NCI-H2196 (cell line): ENCODE measurements at regions not wholly inside any gene's neighbourhood (a gene's known extent, or its start where the extent isn't known, plus 50 kb on each side); places are given as distances from the start of the nearest gene placed in this dataset.

Experiments used
- DNase-seq: peaks from one replicate; lab custom pipeline; 2025; ENCODE audit not compliant: unreplicated experiment; lab: John Stamatoyannopoulos, UW

- DNase-seq = no peak
These were observed 63.5 kb upstream of the FOXN2 start for GRCh38 chr2:48250943-48251342.

DNA sequence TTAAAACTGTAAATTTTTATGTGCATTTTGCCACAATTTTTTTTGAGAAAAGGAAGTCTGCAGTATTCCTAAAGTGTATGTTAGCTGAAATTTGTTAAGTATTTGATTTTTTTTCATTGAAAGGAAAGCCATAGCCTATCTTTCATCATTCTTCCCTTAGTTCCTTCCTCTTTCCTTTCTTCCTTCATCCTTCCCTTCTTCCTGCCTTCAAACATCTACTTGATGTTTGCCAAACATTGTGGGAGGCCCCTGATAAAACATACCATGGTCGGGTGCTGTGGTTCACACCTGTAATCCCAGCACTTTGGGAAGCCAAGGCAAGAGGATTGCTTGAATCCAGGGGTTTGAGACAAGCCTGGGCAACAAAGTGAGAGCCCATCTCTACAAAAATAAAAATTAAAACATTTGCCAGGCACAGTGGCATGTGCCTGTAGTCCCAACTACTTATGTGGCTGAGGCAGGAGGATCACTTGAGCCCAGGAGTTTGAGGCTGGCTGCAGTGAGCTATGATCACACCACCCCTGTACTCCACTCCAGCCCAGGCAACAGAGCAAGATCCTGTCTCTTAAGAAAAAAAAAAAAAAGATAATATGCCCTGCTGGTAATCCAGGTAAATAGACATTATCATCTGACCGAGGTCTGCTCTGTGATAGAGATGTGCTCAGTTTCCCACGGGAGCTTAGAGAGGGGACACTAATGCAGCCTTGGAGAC, 62.9 kb upstream of the FOXN2 start:
- no peak for DNase-seq

GRCh38 chr2:48253301-48253700, 61.2 kb upstream of the FOXN2 start:
- no peak for DNase-seq

DNA sequence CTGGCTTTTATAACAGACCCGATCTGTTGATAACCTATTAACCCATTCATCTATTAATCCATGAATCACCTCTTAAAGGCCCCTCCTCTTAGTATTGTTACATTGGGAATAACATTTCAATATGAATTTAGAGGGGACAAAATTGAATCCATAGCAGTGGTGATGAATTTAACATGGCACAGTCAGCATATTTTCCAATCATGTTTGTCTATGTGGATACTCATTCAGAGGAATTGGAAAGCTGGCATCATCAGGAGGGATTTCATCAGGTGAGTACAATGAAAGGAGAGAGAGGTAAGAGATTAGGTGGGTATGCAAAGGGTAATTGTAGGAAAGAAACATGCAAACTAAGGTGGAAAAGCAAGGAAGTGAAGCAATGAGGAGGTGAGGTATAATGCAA, 59.6 kb upstream of the FOXN2 start:
- DNase-seq = no peak

GRCh38 chr2:48257456-48257855, 57.0 kb upstream of the FOXN2 start:
- no peak for DNase-seq

- DNase-seq = no peak
These were observed 55.9 kb upstream of the FOXN2 start for GRCh38 chr2:48258481-48259149.

GRCh38 chr2:48259811-48260210, 54.7 kb upstream of the FOXN2 start:
- DNase-seq = no peak

DNA sequence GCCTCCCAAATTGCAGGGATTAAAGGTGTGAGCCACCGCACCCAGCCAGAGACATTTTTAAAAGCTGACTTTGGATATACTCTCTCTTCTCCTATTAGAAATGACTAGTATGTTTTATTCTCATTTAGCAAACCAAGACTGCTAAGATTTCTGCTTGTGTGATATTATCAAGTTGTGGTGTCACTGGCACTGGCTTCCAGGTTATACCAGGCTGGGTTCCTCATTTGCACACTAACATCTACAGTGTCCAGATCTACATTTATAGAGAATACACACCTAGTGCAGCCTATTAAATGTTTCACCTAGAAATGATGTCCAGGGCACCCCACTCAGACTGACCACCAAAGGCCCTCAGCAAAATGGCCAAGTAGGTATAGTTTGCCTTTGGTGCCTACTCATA, 49.9 kb upstream of the FOXN2 start:
- DNase-seq = no peak
